MV-4-11 (cell line): ENCODE measurements at regions not wholly inside any gene's neighbourhood (a gene's known extent, or its start where the extent isn't known, plus 50 kb on each side); places are given as distances from the start of the nearest gene placed in this dataset.
"Not testable (repeated sequence)": the region's sequence is repeated elsewhere in the genome, so short reads cannot be mapped to it uniquely, and the experiment has no call there.

Experiments used
- DNase-seq: peaks from one replicate; lab custom pipeline; 2025; lab: John Stamatoyannopoulos, UW

- DNase-seq, result not testable (repeated sequence)
Observed at GRCh38 chr11:97010997-97011396, 621.2 kb downstream of the JRKL start.

GRCh38 chr11:97015327-97015726 is 625.5 kb downstream of the JRKL start:
- DNase-seq, result no peak

DNA sequence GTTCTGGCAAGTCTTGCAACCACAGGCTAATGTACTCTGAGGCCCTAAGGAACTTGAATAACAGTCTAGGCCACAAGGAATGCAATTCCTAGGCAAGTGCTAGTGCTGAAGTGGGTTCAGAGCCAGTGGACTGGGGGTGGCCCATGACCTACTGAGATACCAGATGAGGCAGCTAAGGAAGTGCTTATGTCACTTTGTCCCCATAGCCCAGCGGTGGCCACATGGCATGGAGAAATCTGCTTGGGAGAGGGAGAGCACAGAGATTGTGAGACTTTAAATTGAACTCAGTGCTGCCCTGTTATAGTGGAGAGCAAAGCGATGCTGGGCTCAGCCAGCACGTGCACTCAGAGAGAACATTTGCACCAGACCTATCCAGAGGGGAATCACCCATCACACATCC is 629.5 kb downstream of the JRKL start:
- DNase-seq, result no peak

DNA sequence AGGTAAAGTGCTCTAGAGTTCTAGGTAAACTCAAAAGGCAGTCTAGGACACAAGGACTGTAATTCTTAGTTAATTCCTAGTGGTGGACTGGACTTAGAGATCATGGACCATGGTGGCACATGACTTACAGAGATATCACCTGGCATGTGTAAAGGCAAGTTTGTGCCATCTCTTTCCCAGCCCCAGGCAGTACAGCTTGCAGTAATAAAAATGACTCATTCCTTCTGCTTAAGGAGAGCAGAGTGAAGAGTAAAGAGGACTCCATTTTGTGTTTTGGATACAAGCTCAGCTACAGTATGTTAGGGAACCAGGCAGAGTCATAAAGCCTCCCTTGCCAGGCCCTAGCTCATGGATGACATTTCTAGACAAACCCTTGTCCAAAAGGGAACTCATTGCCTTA is 629.9 kb downstream of the JRKL start:
- DNase-seq, result no peak

- no peak for DNase-seq
Observed at GRCh38 chr11:97022955-97023354, 633.1 kb downstream of the JRKL start.

DNA sequence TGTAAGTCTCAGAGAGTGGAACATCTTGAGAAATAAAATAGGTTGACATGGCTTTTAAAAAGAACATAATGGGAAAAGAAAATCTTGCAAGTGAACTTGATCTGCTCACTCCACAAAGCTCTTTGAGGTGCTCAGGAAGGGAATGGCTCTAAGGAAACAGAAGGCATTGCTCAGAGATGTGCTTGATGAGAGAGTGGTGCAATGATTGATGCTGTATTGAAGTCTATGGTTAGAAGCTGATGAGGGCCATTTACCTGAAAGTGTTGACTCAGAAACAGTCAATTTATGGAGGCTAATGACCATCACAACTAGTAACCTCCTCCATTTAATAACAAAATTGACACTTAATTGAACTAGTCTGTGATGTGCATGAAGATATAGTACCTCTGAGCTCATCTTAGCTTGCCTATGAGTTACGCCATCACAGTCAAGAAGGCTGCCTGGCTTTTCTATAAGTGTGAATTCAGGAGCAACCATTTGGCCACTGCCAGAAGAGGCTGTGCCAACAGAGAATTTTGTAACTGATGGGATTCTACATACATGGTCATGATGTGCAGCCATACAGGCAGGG is 639.1 kb downstream of the JRKL start:
- no peak for DNase-seq

DNA sequence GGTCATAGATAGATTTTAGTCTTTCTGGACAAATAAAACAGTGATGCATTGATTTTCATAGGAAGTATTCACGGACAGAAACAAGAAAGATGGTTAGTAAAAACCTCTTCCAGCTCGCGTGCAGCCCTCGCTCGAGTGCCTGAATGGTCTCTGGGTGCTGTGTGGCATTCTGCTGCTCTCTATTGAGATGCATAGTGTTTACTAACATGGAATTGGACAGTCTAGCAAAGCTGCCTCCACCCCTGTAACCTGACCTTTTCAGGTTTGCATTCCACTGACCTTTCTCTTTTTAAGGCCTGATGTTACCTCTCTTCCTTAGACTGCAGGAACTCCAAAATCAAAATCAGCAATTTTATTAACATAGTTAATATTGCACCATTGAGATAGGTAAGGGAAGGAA is 643.4 kb downstream of the JRKL start:
- no peak for DNase-seq

DNA sequence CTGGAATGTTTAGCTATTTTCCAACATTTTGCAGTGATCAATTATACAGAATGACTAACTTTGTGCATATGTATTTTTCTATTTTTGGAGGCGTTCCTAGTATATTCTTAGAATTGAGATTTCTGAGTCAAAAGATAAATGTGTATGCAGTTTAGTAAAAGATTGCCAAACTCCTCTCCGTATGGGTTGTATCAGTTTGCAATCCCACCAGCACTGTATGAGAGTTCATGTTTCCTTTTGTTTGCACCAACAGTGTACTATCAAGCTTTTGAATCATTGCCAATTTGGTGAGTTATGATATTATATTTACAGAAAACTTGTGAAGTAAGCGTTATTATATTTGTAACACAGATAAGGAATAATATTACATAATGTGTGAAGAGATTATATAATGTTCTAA is 658.7 kb downstream of the JRKL start:
- DNase-seq, result no peak

GRCh38 chr11:97060184-97060583 is 670.4 kb downstream of the JRKL start:
- no peak for DNase-seq

GRCh38 chr11:97069160-97069559 is 679.3 kb downstream of the JRKL start:
- no peak for DNase-seq

- DNase-seq, result no peak
Observed at GRCh38 chr11:97072420-97072819, 682.6 kb downstream of the JRKL start.

DNA sequence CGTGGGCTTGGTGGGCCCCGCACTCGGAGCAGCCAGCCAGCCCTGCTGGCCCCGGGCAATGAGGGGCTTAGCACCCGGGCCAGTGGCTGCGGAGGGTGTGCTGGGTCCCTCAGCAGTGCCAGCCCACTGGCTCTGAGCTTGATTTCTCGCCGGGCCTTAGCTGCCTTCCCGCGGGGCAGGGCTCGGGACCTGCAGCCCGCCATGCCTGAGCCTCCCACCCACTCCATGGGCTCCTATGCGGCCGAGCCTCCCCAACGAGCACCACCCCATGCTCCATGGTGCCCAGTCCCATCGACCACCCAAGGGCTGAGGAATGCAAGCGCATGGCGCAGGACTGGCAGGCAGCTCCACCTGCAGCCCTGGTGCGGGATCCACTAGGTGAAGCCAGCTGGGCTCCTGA is 686.9 kb downstream of the JRKL start:
- not testable (repeated sequence) for DNase-seq

DNA sequence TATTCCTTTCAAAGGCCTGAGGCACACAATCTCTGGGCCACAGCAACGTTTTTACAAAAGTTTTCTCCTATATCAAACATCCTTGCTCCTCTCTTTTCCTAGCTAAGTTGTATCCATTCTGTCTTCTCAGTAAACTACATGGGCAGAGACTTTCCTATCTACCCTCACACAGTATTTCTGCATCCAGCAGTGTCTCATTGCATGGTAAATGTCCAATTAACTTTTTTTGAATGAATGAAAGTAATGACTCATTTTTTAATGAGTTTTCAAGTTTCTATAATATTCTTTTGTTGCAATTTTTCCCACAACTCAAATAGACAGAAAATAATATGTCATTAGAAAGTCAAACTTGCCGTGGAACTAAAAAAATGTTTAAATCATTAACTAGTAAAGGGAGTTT is 688.6 kb downstream of the JRKL start:
- DNase-seq, result no peak

DNA sequence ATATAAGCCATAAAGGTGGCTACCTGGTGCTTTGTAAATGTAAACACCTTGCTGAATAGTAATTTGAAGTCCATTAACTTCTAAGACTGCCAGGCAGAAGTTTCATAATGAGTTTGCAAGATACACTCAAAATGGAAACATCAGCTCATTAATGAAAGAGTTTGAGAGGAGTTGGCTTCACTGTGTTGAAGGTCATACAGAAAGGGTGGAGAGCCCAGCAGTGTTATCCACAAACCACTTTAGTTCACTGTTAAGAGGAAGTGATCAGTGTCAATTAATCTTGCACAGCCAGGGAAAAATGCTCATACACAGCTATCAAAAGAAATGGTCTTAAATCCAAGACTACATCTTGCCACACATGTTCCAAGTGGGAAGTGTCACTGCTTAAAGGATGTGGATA is 689.4 kb downstream of the JRKL start:
- no peak for DNase-seq

DNA sequence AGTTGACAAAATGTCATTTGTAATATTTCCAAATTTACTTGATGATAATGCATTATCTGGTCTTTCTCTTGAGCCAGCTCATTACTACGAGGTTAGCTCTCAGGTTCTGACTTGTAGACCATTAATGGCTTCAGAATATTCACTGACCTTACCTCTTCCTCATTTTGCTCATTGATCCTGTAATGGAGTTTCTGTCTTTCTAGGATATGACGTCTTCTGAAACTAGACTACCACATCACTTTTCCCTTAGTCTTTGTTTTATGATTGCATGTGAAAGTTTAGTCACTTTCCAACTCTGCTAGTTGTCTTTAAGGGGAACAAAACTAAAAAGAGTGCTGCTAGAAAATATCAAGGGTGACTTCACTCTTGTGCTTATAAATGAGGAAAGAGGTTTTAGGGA is 697.6 kb downstream of the JRKL start:
- no peak for DNase-seq

DNA sequence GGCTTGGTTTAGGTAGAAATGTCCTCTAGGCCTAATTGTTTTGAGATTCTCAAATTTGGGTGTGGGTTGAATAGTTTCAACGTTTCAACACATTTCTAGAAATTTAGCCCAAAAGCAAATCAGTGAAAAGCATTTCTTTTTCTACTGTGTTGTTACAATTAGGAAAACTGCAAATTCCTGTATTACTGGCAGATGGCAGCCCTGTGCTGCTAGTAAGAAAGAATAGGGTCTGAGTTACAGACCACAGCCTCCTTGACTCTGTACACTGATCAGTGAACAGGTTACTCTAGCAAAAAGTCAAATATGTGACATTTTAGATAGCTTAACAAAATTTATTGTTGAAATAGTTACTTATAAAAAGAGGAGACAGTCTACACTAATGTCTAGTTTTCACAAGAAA is 703.0 kb downstream of the JRKL start:
- DNase-seq, result no peak

DNA sequence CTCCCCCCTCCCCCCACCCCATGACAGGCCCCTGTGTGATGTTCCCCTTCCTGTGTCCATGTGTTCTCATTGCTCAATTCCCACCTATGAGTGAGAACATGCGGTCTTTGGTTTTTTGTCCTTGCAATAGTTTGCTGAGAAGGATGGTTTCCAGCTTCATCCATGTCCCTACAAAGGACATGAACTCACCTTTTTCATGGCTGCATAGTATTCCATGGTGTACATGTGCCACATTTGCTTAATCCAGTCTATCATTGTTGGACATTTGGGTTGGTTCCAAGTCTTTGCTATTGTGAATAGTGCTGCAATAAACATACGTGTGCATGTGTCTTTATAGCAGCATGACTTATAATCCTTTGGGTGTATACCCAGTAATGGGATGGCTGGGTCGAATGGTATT is 712.4 kb downstream of the JRKL start:
- DNase-seq, result not testable (repeated sequence)

- no peak for DNase-seq
Observed at GRCh38 chr11:97107604-97108003, 717.8 kb downstream of the JRKL start.

- no peak for DNase-seq
Observed at GRCh38 chr11:97109078-97109477, 719.3 kb downstream of the JRKL start.

DNA sequence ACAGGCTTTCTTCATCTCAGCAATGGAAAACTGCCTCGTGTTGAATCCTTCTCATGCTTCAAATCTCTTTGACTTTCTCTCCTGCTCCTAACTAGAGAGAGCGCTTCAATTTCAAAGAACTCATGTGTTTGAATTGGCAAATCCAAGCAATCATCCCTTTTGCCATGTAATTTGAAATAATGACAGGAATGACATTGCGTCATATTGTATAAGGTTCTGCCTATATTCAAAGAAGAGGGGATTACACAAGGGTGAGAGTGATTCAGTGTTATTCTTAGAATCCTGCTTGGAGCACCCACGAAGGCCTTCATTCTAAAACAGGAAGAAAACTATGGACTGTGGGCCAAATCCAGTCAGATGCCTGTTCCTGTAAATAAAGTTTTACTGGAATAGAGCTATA is 720.6 kb downstream of the JRKL start:
- no peak for DNase-seq

- no peak for DNase-seq
Observed at GRCh38 chr11:97111559-97111958, 721.7 kb downstream of the JRKL start.

DNA sequence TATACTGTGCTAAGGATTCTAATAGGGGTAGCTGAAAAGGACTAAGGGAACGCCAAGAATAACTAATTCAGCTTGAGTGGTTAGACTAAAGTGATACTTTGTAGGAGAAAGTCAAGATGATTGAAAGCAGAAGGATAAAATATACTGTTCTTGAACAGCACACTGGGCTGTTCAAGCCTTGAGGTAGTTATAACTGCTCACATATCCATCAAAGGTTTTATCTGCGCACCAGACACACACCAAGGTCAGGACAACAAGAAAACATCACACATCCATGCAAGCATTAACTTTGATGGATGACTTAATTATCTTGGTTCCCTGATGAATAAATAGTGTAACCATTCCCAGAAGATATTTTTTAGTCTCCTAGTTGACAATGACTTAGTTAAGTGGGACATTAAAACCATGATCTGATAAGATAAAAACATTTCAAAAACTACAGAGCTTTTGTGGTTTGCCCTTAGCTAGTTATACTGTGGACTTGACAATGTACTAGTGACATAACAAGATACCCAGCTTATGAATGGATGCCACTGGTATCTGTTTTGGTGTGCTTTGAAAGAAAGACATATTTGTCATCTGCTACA is 728.9 kb downstream of the JRKL start:
- DNase-seq, result no peak

GRCh38 chr11:97123237-97123636 is 733.4 kb downstream of the JRKL start:
- no peak for DNase-seq

DNA sequence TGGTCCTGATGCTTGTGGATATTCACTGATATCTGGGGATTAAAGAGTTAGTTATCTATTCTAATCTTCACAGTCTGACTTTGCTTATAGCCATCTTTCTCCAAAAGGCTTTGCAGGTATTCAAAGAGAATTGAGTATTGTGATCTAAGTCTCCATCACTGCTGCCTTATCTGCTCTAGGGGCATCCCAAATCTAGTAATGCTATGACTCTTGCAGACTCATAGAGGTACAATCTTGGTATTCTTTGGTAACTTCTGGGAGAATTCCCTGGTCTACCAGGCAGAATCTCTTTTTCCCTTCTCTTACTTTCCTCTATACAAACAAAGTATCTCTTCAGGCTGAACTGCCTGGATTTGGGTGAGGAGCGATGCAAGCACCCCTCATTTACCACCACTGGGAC is 746.3 kb downstream of the JRKL start:
- DNase-seq, result no peak
